Muscle of leg (tissue), 3 donors: ENCODE measurements at regions not wholly inside any gene's neighbourhood (a gene's known extent, or its start where the extent isn't known, plus 50 kb on each side); places are given as distances from the start of the nearest gene placed in this dataset.

Source experiments
- DNase-seq: peaks from one replicate; pipeline ENCODE4 v3.0.0; 2013
- H3K27ac ChIP-seq: one replicate; pipeline ENCODE4 v1.5.1; 2013; ENCODE audit warnings: mild to moderate bottlenecking, low read length, control low read depth
- H3K27me3 ChIP-seq: one replicate; pipeline ENCODE4 v1.6.1; 2013; ENCODE audit warnings: low read length; ENCODE audit not compliant: control insufficient read depth, insufficient read depth
- H3K36me3 ChIP-seq: one replicate; pipeline ENCODE4 v1.6.1; 2013; ENCODE audit warnings: low read length; ENCODE audit not compliant: control insufficient read depth, insufficient read depth
- H3K4me1 ChIP-seq: one replicate; pipeline ENCODE4 v1.6.1; 2013; ENCODE audit warnings: low read length; ENCODE audit not compliant: control insufficient read depth, insufficient read depth
- H3K4me3 ChIP-seq: one replicate; pipeline ENCODE4 v1.5.1; 2013; ENCODE audit warnings: low read length, control low read depth
- H3K9me3 ChIP-seq: replicated peaks from 2 replicates; pipeline ENCODE4 v1.6.1; 2013; ENCODE audit warnings: low read depth, low read length; ENCODE audit not compliant: control insufficient read depth
- WGBS: methylation state at CpG from one replicate; pipeline ENCODE4 v1.1.5; 2013; ENCODE audit warnings: missing lambda C conversion rate; ENCODE audit not compliant: insufficient coverage; 5-methylcytosine and 5-hydroxymethylcytosine counted together

DNA sequence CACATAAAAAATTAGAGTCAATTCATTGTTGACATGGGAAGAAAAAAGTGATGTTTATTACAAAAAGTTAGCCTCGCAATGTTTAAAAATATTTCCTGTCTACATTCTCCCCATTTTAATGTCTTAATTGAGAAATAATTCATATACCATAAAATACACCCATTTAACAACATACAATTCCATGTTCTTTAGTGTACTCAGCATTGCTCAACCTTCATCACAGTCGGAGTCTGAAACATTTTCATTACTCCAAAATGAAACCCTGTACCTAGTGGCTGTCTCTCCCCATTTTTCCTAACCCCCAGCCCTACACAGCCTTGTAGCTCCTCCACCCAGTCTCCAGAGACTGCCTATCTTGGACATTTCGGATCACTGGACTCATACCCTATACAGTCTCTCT lies 103.9 kb upstream of the CBLN2 start:
- no peak for DNase-seq
- 75% methylated on average over 1 of the region's 3 CpGs for WGBS
- H3K4me3 ChIP-seq, result no peak overlapping the region
- no peak overlapping the region for H3K27ac ChIP-seq
- H3K36me3 ChIP-seq, result no peaks in the 10 kb centered on the region
- no peaks in the 10 kb centered on the region for H3K27me3 ChIP-seq
- H3K9me3 ChIP-seq, result no peaks in the 10 kb centered on the region
- no peaks in the 10 kb centered on the region for H3K4me1 ChIP-seq

DNA sequence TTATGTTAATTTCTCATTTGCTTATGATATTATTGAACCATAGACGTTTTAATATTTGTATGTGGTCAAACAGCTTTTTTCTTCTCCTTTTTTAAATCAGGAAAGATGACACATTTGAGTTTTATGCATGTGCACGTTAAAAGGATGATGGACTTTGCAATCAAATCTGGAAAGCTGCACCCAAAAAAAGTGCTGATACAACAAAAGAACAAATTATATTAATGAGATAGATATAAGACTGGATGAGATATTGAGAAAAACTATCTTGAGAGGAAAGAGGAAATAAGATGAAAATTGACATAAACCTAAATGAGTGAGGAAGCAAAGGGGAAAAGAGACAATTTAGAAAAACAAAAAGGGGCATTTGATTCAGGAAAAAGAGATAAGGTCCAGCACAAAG lies 96.4 kb upstream of the CBLN2 start:
- no CpG with 5 or more reads among the region's 2 CpGs for WGBS
- DNase-seq, result no peak
- no peaks in the 10 kb centered on the region for H3K9me3 ChIP-seq
- no peaks in the 10 kb centered on the region for H3K36me3 ChIP-seq
- no peaks in the 10 kb centered on the region for H3K4me1 ChIP-seq
- no peaks in the 10 kb centered on the region for H3K27me3 ChIP-seq
- no peak overlapping the region for H3K27ac ChIP-seq
- no peak overlapping the region for H3K4me3 ChIP-seq

DNA sequence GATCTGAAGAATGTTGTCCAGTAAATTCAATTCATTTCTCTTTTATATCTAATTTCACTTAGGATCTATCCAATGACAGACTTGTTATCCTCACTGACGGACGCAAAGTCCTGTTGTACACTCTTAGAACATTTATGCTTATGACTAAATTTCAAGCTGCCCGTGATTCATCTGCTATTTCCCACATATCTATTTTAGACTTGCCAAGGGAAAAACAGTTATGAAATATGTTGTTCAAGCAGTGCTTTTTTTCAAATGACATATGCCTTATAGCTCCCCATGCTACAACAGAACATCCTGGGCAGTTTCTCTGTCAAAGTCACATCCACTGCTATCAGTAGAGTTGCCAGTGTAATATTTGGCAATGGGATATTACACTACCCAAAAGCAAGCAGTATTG lies 94.2 kb upstream of the CBLN2 start:
- no peak overlapping the region for H3K27ac ChIP-seq
- H3K9me3 ChIP-seq, result no peaks in the 10 kb centered on the region
- H3K4me1 ChIP-seq, result no peaks in the 10 kb centered on the region
- no peak overlapping the region for H3K4me3 ChIP-seq
- DNase-seq, result no peak
- H3K36me3 ChIP-seq, result no peaks in the 10 kb centered on the region
- WGBS, result 33% methylated on average over 1 of the region's 3 CpGs
- H3K27me3 ChIP-seq, result no peaks in the 10 kb centered on the region

DNA sequence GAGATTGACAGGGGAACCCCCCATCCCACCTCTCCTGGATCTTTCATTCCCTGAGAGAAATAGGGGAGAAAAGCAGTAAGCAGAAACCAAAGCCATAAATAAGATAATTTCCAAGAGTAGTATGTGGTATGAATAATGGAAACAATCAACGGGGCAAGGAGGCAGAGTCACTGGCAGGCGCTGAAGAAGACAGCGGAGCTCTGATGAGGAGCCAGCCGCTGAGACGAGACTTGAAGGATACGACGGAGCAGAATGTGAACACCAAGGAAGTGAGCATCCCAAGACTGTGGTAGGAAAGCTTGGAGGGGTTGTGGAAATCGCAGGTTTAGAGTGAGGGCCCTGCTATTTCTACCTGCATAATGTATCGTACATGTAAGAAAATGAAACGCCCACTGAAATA lies 93.6 kb upstream of the CBLN2 start:
- Histone ChIP-seq H3K4me1 (no peaks in the 10 kb centered on the region), H3K27ac (no peak overlapping the region), H3K9me3 (no peaks in the 10 kb centered on the region), H3K36me3 (no peaks in the 10 kb centered on the region), H3K4me3 (no peak overlapping the region), H3K27me3 (no peaks in the 10 kb centered on the region)
- no peak for DNase-seq
- 63% methylated on average over 7 of the region's 10 CpGs for WGBS

- Histone ChIP-seq H3K27ac (no peak overlapping the region), H3K4me3 (no peak overlapping the region)
Observed at GRCh38 chr18:72637299-72637698, 93.2 kb upstream of the CBLN2 start.

GRCh38 chr18:72636611-72637010 lies 92.5 kb upstream of the CBLN2 start:
- Histone ChIP-seq H3K9me3 (no peaks in the 10 kb centered on the region), H3K27ac (no peak overlapping the region), H3K36me3 (no peaks in the 10 kb centered on the region), H3K4me3 (no peak overlapping the region), H3K4me1 (no peaks in the 10 kb centered on the region), H3K27me3 (no peaks in the 10 kb centered on the region)
- DNase-seq, result no peak

More at GRCh38 chr18:72637299-72637698, 93.2 kb upstream of the CBLN2 start:
- Histone ChIP-seq H3K4me1 (no peaks in the 10 kb centered on the region), H3K27me3 (no peaks in the 10 kb centered on the region), H3K36me3 (no peaks in the 10 kb centered on the region), H3K9me3 (no peaks in the 10 kb centered on the region)
- no peak for DNase-seq
- 40% methylated on average over 1 of the region's 6 CpGs for WGBS

- H3K4me1 ChIP-seq, result no peaks in the 10 kb centered on the region
- H3K4me3 ChIP-seq, result no peak overlapping the region
- H3K27ac ChIP-seq, result no peak overlapping the region
- no peaks in the 10 kb centered on the region for H3K36me3 ChIP-seq
- no peak for DNase-seq
- WGBS, result no CpG with 5 or more reads among the region's 2 CpGs
- no peaks in the 10 kb centered on the region for H3K9me3 ChIP-seq
- no peaks in the 10 kb centered on the region for H3K27me3 ChIP-seq
Observed at GRCh38 chr18:72634500-72634899, 90.4 kb upstream of the CBLN2 start.

DNA sequence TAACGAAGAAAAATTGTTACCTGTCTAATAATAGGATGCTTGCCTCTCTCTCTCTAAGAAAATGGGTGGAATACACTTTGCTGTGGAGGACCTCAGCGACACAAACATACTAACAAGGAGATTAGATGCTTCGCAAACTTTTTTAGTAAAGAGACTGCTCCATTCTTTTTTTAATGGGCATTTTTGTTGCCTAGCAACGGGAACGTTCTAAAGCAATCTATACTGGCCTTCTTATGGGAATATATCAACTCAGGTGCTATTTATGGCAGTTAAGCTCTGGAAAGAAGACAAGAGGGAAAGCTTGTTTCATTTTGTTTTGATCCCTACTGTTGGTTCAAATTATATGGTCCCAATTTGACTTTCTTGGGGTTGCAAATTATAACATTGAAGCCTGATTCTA lies 86.8 kb upstream of the CBLN2 start:
- WGBS, result no CpG with 5 or more reads among the region's 5 CpGs
- H3K9me3 ChIP-seq, result no peaks in the 10 kb centered on the region
- DNase-seq, result no peak
- H3K4me3 ChIP-seq, result no peak overlapping the region
- no peaks in the 10 kb centered on the region for H3K36me3 ChIP-seq
- H3K27me3 ChIP-seq, result no peaks in the 10 kb centered on the region
- no peaks in the 10 kb centered on the region for H3K4me1 ChIP-seq
- H3K27ac ChIP-seq, result no peak overlapping the region

- Histone ChIP-seq H3K4me1 (no peaks in the 10 kb centered on the region), H3K27me3 (no peaks in the 10 kb centered on the region), H3K4me3 (no peak overlapping the region), H3K36me3 (no peaks in the 10 kb centered on the region), H3K9me3 (no peaks in the 10 kb centered on the region), H3K27ac (no peak overlapping the region)
- DNase-seq, result no peak
- no CpG with 5 or more reads among the region's 4 CpGs for WGBS
Observed at GRCh38 chr18:72623444-72623843, 79.3 kb upstream of the CBLN2 start.

DNA sequence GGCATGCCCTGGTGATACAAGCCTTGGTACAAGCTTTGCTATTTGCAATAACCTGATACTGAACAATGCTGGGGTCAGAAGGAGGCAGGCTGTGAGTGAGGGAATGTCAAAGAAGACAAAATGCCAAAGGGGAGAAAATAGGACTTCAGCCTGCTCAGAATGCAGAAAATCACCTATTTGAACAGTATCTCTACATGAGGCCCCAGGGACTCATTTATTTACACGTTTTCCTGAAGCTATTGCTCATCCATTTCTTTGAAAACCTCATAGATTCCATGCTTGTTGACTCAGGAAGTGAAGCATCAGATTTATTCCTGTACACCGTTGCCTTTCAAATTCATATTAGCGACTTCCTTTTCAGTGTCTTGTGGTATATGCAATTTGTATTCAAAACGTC lies 69.4 kb upstream of the CBLN2 start:
- DNase-seq, result no peak
- Histone ChIP-seq H3K4me1 (no peaks in the 10 kb centered on the region), H3K27me3 (no peaks in the 10 kb centered on the region), H3K9me3 (no peaks in the 10 kb centered on the region), H3K36me3 (no peaks in the 10 kb centered on the region), H3K27ac (no peak overlapping the region), H3K4me3 (no peak overlapping the region)
- no CpG with 5 or more reads among the region's 4 CpGs for WGBS

DNA sequence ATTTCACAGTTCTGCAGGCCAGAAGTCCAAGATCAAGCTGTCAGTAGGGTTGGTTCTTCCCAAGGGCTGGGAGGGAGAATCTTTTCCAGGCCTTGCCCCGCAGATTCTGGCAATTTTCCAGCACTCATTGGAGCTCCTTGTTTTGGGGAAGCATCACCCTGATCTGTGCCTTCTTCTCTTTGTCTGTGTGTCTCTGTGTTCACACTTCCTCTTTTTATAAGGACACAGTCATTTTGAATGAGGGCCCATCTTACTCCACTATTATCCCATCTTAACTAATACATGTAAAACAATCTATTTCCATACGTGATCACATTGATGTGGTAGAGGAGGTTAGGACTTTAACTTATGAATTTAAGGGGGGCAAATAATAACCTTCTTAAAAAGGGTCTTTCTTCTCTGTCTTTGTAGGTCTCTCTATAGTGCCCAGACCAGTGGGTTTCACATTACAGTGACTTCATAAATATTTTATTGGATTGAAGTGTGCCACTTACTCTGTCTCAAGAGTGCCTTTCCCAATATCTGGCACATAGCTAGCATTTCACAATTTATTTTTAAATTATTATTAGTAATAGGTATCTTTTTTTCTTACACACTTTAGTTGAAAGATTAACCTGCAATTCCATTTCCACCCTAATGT lies 68.9 kb upstream of the CBLN2 start:
- no peak overlapping the region for H3K4me3 ChIP-seq
- no peak overlapping the region for H3K27ac ChIP-seq
- no peaks in the 10 kb centered on the region for H3K27me3 ChIP-seq
- H3K4me1 ChIP-seq, result no peaks in the 10 kb centered on the region
- WGBS, result no CpG with 5 or more reads among the region's 2 CpGs
- H3K9me3 ChIP-seq, result no peaks in the 10 kb centered on the region
- DNase-seq, result no peak
- no peaks in the 10 kb centered on the region for H3K36me3 ChIP-seq
